Liver (tissue), 8 donors: ENCODE measurements at regions not wholly inside any gene's neighbourhood (a gene's known extent, or its start where the extent isn't known, plus 50 kb on each side); places are given as distances from the start of the nearest gene placed in this dataset.

Experiments used
- DNase-seq: peaks from one replicate; pipeline ENCODE4 v3.0.0-alpha.2; 2017; ENCODE audit warnings: low spot score
- H3K27ac ChIP-seq, 2 donors: one replicate each; pipeline ENCODE4 v1.7.0; 2013; ENCODE audit warnings: inconsistent platforms in 2 of 2, low read length in 2 of 2, control low read depth in 1 of 2, low read depth in 1 of 2, mild to moderate bottlenecking in 1 of 2
- H3K27me3 ChIP-seq, 4 donors: one replicate each; pipeline versions ENCODE4 v1.6.1 to v1.7.0; 2013; ENCODE audit warnings: low read length in 3 of 4, inconsistent platforms in 1 of 4, mild to moderate bottlenecking in 1 of 4, moderate library complexity in 1 of 4; ENCODE audit not compliant: control insufficient read depth in 4 of 4, insufficient read depth in 4 of 4
- H3K36me3 ChIP-seq, 4 donors: one replicate each; pipeline versions ENCODE4 v1.6.1 to v1.7.0; 2013; ENCODE audit warnings: low read length in 3 of 4, mild to moderate bottlenecking in 3 of 4, low read depth in 1 of 4, moderate library complexity in 1 of 4; ENCODE audit not compliant: control insufficient read depth in 4 of 4, insufficient read depth in 3 of 4
- H3K4me1 ChIP-seq, 4 donors: one replicate each; pipeline versions ENCODE4 v1.6.1 to v1.7.0; 2013; ENCODE audit warnings: low read length in 3 of 4, mild to moderate bottlenecking in 3 of 4, moderate library complexity in 1 of 4; ENCODE audit not compliant: control insufficient read depth in 4 of 4, insufficient read depth in 4 of 4
- H3K4me3 ChIP-seq, 3 donors: one replicate each; pipeline versions ENCODE4 v1.6.1 to v1.7.0; 2013; ENCODE audit warnings: low read length in 3 of 3, control low read depth in 1 of 3, low read depth in 1 of 3, mild to moderate bottlenecking in 1 of 3
- H3K9ac ChIP-seq, 2 donors: one replicate each; pipeline ENCODE4 v1.7.0; 2013; ENCODE audit warnings: low read length in 2 of 2, mild to moderate bottlenecking in 2 of 2, moderate library complexity in 2 of 2, control low read depth in 1 of 2, low read depth in 1 of 2
- H3K9me3 ChIP-seq, 4 donors: one replicate each; pipeline versions ENCODE4 v1.6.1 to v1.7.0; 2013; ENCODE audit warnings: low read length in 3 of 4; ENCODE audit not compliant: control insufficient read depth in 4 of 4
- EGR1 ChIP-seq, 2 donors: IDR thresholded peaks; 2 replicates each; pipeline ENCODE4 v1.6.1; 2016 to 2018; ENCODE audit warnings: antibody characterized with exemption in 2 of 2, low read depth in 2 of 2
- FOXA1 ChIP-seq: IDR thresholded peaks from 2 replicates; pipeline ENCODE4 v1.6.1; 2016; ENCODE audit warnings: antibody characterized with exemption
- FOXA2 ChIP-seq: IDR thresholded peaks from 2 replicates; pipeline ENCODE4 v1.6.1; 2016; ENCODE audit warnings: antibody characterized with exemption
- GABPA ChIP-seq, 2 donors: IDR thresholded peaks in 1 of 2; conservative IDR thresholded peaks in 1 of 2; 2 replicates each; pipeline ENCODE4 v1.6.1; 2016; ENCODE audit warnings: antibody characterized with exemption in 2 of 2, mild to moderate bottlenecking in 1 of 2, moderate library complexity in 1 of 2
- HNF4A ChIP-seq, 2 donors: conservative IDR thresholded peaks; 2 replicates each; pipeline ENCODE4 v1.6.1; 2016; ENCODE audit warnings: antibody characterized with exemption in 2 of 2, mild to moderate bottlenecking in 2 of 2
- HNF4G ChIP-seq: IDR thresholded peaks from 2 replicates; pipeline ENCODE4 v1.6.1; 2016; ENCODE audit warnings: antibody characterized with exemption
- JUND ChIP-seq, 2 donors: IDR thresholded peaks; 2 replicates each; pipeline ENCODE4 v1.6.1; 2016; ENCODE audit warnings: antibody characterized with exemption in 2 of 2
- NR2F2 ChIP-seq: IDR thresholded peaks from 2 replicates; pipeline ENCODE4 v1.6.1; 2016; ENCODE audit warnings: antibody characterized with exemption
- RAD21 ChIP-seq, 2 donors: IDR thresholded peaks; 2 replicates each; pipeline ENCODE4 v1.6.1; 2016; ENCODE audit warnings: antibody characterized with exemption in 2 of 2, mild to moderate bottlenecking in 2 of 2
- RXRA ChIP-seq, 2 donors: IDR thresholded peaks; 2 replicates each; pipeline ENCODE4 v1.6.1; 2017 to 2018; ENCODE audit warnings: antibody characterized with exemption in 2 of 2, mild to moderate bottlenecking in 1 of 2
- SP1 ChIP-seq: IDR thresholded peaks from 2 replicates; pipeline ENCODE4 v1.6.1; 2018; ENCODE audit warnings: antibody characterized with exemption, mild to moderate bottlenecking
- TAF1 ChIP-seq: conservative IDR thresholded peaks from 2 replicates; pipeline ENCODE4 v1.6.1; 2016; ENCODE audit warnings: antibody characterized with exemption, mild to moderate bottlenecking
- YY1 ChIP-seq: IDR thresholded peaks from 2 replicates; pipeline ENCODE4 v1.6.1; 2016; ENCODE audit warnings: antibody characterized with exemption, mild to moderate bottlenecking
- WGBS: extraction: QIAGEN DNeasy Blood & Tissue Kit; methylation state at CpG from one replicate; pipeline ENCODE4 v1.1.7; 2013; 5-methylcytosine and 5-hydroxymethylcytosine counted together
- TF ChIP-seq, protein P1 (sequence below): IDR thresholded peaks from 2 replicates; pipeline ENCODE4 v1.6.1; 2016; ENCODE audit warnings: antibody characterized with exemption
- TF ChIP-seq, protein P2 (sequence below): fragments of 150-350 bp; IDR thresholded peaks from 2 replicates; pipeline ENCODE4 v1.5.1; 2017; ENCODE audit warnings: improper control_type of control experiment, low read depth, low read length; ENCODE audit not compliant: missing input control
- TF ChIP-seq, protein P3 (sequence below): IDR thresholded peaks from 2 replicates; pipeline ENCODE4 v1.6.1; 2016; ENCODE audit warnings: antibody characterized with exemption
- TF ChIP-seq, protein P4 (sequence below): IDR thresholded peaks from 2 replicates; pipeline ENCODE4 v1.6.1; 2016; ENCODE audit warnings: antibody characterized with exemption, mild to moderate bottlenecking
- TF ChIP-seq, protein P5 (sequence below): IDR thresholded peaks from 2 replicates; pipeline ENCODE4 v1.6.1; 2016; ENCODE audit warnings: antibody characterized with exemption
- donor health status: healthy.
- donor health status: healthy.
- donor health status: healthy.
- donor health status: healthy.
- donor health status: healthy.

DNA sequence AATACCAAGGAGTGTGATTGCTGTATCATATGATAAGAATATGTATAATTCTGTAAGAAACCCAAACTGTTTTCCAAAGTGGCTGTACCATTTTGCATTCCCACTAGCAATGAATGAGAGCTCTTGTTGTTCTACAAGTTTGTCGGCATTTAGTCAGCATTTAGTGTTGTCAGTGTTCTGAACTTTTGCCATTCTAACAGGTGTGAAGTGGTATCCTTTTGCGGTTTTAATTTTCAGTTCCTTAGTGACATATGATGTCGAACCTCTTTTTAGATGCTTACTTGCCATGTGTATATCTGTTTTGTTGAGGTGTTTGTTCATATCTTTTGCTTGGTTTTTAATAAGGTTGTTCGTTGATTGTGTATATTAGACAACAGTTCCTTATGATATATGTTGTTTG, 296.3 kb upstream of the IZUMO3 start:
- WGBS = 74% methylated on average over 4 of the region's 4 CpGs
- no peak overlapping the region for H3K4me3 ChIP-seq
- no peaks in the 10 kb centered on the region for H3K4me1 ChIP-seq
- no peak overlapping the region for H3K27ac ChIP-seq
- no peaks in the 10 kb centered on the region for H3K9me3 ChIP-seq
- no peak overlapping the region for H3K9ac ChIP-seq
- no peaks in the 10 kb centered on the region for H3K36me3 ChIP-seq
- TF ChIP-seq YY1 (no peak), RAD21 (IDR thresholded peaks at IDR 0.05) (no peak), SP1 (no peak), TAF1 (no peak), FOXA1 (no peak), FOXA2 (no peak), NR2F2 (no peak), GABPA (IDR thresholded peaks at IDR 0.05 in 1 of 2, conservative IDR thresholded peaks at IDR 0.05 in 1 of 2) (no peak), JUND (IDR thresholded peaks at IDR 0.05) (no peak), HNF4G (no peak), RXRA (IDR thresholded peaks at IDR 0.05) (no peak), HNF4A (conservative IDR thresholded peaks at IDR 0.05) (no peak)
- TF ChIP-seq, protein P1, sequence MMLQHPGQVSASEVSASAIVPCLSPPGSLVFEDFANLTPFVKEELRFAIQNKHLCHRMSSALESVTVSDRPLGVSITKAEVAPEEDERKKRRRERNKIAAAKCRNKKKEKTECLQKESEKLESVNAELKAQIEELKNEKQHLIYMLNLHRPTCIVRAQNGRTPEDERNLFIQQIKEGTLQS = no peak
- TF ChIP-seq, protein P2, sequence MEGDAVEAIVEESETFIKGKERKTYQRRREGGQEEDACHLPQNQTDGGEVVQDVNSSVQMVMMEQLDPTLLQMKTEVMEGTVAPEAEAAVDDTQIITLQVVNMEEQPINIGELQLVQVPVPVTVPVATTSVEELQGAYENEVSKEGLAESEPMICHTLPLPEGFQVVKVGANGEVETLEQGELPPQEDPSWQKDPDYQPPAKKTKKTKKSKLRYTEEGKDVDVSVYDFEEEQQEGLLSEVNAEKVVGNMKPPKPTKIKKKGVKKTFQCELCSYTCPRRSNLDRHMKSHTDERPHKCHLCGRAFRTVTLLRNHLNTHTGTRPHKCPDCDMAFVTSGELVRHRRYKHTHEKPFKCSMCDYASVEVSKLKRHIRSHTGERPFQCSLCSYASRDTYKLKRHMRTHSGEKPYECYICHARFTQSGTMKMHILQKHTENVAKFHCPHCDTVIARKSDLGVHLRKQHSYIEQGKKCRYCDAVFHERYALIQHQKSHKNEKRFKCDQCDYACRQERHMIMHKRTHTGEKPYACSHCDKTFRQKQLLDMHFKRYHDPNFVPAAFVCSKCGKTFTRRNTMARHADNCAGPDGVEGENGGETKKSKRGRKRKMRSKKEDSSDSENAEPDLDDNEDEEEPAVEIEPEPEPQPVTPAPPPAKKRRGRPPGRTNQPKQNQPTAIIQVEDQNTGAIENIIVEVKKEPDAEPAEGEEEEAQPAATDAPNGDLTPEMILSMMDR = no peak
- TF ChIP-seq, protein P3, sequence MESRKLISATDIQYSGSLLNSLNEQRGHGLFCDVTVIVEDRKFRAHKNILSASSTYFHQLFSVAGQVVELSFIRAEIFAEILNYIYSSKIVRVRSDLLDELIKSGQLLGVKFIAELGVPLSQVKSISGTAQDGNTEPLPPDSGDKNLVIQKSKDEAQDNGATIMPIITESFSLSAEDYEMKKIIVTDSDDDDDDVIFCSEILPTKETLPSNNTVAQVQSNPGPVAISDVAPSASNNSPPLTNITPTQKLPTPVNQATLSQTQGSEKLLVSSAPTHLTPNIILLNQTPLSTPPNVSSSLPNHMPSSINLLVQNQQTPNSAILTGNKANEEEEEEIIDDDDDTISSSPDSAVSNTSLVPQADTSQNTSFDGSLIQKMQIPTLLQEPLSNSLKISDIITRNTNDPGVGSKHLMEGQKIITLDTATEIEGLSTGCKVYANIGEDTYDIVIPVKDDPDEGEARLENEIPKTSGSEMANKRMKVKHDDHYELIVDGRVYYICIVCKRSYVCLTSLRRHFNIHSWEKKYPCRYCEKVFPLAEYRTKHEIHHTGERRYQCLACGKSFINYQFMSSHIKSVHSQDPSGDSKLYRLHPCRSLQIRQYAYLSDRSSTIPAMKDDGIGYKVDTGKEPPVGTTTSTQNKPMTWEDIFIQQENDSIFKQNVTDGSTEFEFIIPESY = no peak
- TF ChIP-seq, protein P4, sequence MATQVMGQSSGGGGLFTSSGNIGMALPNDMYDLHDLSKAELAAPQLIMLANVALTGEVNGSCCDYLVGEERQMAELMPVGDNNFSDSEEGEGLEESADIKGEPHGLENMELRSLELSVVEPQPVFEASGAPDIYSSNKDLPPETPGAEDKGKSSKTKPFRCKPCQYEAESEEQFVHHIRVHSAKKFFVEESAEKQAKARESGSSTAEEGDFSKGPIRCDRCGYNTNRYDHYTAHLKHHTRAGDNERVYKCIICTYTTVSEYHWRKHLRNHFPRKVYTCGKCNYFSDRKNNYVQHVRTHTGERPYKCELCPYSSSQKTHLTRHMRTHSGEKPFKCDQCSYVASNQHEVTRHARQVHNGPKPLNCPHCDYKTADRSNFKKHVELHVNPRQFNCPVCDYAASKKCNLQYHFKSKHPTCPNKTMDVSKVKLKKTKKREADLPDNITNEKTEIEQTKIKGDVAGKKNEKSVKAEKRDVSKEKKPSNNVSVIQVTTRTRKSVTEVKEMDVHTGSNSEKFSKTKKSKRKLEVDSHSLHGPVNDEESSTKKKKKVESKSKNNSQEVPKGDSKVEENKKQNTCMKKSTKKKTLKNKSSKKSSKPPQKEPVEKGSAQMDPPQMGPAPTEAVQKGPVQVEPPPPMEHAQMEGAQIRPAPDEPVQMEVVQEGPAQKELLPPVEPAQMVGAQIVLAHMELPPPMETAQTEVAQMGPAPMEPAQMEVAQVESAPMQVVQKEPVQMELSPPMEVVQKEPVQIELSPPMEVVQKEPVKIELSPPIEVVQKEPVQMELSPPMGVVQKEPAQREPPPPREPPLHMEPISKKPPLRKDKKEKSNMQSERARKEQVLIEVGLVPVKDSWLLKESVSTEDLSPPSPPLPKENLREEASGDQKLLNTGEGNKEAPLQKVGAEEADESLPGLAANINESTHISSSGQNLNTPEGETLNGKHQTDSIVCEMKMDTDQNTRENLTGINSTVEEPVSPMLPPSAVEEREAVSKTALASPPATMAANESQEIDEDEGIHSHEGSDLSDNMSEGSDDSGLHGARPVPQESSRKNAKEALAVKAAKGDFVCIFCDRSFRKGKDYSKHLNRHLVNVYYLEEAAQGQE = no peak
- TF ChIP-seq, protein P5, sequence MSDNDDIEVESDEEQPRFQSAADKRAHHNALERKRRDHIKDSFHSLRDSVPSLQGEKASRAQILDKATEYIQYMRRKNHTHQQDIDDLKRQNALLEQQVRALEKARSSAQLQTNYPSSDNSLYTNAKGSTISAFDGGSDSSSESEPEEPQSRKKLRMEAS = no peak
- peaks cover 0 to 5% (median 0%) of the 10 kb centered on the region in 4 donors for H3K27me3 ChIP-seq
- DNase-seq = no peak

DNA sequence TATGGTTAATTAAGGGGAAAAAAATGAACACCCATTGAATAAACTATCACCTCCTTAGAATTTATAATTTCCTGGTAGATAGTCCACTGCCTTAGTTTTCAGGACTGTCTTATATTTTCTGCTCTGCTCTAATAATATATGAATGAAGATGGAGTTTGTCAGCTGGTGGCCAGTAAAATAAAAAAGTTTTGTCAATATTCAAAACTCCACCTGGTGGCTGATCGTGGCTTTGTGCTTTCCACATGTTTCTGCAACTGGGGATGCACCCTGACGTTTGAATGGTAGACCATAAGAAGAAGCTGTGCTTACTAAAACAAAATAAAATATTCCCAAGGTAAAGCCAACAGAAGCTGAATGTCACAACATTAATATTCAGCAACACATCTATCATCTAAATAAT, 286.6 kb upstream of the IZUMO3 start:
- no peak overlapping the region for H3K9ac ChIP-seq
- WGBS = 17% methylated on average over 2 of the region's 2 CpGs
- H3K4me1 ChIP-seq = no peaks in the 10 kb centered on the region
- H3K4me3 ChIP-seq = no peak overlapping the region
- H3K27ac ChIP-seq = no peak overlapping the region
- no peaks in the 10 kb centered on the region for H3K9me3 ChIP-seq
- DNase-seq = no peak
- H3K27me3 ChIP-seq = peaks cover 0 to 2% (median 0%) of the 10 kb centered on the region in 4 donors
- H3K36me3 ChIP-seq = no peaks in the 10 kb centered on the region
- TF ChIP-seq, protein P4 = no peak
- TF ChIP-seq SP1 (no peak), YY1 (no peak), EGR1 (IDR thresholded peaks at IDR 0.05; ENCODE audit: low read depth in 2 of 2) (no peak), RXRA (IDR thresholded peaks at IDR 0.05) (no peak), TAF1 (no peak), HNF4A (conservative IDR thresholded peaks at IDR 0.05) (no peak), NR2F2 (no peak)
- TF ChIP-seq, protein P1 = no peak
- TF ChIP-seq, protein P2 = no peak
